ENCODE measurements at regions not wholly inside any gene's neighbourhood (a gene's known extent, or its start where the extent isn't known, plus 50 kb on each side); places are given as distances from the start of the nearest gene placed in this dataset.
A peak's percentile ranks its signal among the peaks of the same experiment; 100 is the strongest.

DNA sequence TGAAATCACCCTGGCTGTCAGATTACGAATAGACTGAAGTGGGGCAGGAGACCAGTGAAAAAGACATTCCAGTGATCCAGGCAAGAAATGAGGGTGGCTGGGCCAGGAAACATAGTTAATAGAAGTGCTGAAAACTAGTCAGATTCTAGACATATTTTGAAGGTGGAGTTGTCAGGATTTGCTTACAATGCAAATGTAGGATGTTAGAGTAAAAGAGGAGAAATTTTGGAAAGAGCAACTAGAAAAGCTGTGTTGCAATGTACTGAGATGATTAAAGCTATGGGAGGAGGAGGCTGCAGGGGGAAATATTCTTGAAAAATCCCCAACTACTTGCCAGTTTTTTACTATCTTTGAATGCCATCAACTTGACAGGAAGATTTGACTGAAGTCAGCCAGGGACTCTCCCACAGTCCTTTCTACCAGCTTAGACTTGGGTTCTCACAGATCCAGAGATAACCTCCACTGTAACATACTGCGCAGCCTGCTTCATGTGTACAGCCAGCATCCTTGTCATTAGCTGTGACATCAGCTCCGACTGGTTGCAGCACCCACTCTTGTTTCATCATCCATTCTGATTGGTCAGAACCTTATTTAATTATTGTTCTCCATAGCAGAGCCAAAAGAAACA is 109.7 kb downstream of the TSEN15 start:
- TF ChIP-seq, protein P1, sequence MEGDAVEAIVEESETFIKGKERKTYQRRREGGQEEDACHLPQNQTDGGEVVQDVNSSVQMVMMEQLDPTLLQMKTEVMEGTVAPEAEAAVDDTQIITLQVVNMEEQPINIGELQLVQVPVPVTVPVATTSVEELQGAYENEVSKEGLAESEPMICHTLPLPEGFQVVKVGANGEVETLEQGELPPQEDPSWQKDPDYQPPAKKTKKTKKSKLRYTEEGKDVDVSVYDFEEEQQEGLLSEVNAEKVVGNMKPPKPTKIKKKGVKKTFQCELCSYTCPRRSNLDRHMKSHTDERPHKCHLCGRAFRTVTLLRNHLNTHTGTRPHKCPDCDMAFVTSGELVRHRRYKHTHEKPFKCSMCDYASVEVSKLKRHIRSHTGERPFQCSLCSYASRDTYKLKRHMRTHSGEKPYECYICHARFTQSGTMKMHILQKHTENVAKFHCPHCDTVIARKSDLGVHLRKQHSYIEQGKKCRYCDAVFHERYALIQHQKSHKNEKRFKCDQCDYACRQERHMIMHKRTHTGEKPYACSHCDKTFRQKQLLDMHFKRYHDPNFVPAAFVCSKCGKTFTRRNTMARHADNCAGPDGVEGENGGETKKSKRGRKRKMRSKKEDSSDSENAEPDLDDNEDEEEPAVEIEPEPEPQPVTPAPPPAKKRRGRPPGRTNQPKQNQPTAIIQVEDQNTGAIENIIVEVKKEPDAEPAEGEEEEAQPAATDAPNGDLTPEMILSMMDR (IDR thresholded peaks at IDR 0.05; ENCODE audit: control extremely low read depth, extremely low read depth, low read depth, missing control alignments), result no peak
- POLR2A ChIA-PET, result no interaction called here
- CTCF ChIA-PET, result interaction anchor here (0.8 to 1.8 kb wide), 3 partner anchors 9 to 63 kb away, joined by 3 to 6 read pairs (median 4); no protein-coding TSS in a partner anchor
- no peak for DNase-seq (ENCODE audit: extremely low spot score)

DNA sequence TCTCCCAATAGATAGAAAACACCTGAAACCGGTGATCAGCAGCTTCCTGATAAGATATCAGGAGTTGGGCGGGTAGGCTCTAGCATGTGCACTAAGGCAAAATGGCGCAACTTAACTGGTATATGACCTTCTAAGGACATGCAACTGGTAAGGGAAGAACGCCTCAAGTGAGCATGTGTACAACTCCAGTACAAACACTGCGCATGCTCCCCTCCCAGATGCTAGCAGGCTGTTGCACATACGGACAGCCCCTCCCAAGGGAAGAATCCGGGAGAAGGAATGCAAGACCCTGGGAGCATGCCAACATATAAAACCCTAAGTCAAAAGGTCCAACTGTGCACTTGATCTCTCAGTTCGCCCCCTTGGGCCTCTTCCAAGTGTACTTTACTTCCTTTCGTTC is 110.8 kb downstream of the TSEN15 start:
- no peak for DNase-seq (ENCODE audit: extremely low spot score)
- TF ChIP-seq, protein P1 (IDR thresholded peaks at IDR 0.05; ENCODE audit: control extremely low read depth, extremely low read depth, low read depth, missing control alignments), result no peak
- ChIA-PET POLR2A (no interaction called here), CTCF (interaction anchor here (1.8 kb wide), 1 partner anchor 10 kb away, joined by 6 read pairs; no protein-coding TSS in a partner anchor)

DNA sequence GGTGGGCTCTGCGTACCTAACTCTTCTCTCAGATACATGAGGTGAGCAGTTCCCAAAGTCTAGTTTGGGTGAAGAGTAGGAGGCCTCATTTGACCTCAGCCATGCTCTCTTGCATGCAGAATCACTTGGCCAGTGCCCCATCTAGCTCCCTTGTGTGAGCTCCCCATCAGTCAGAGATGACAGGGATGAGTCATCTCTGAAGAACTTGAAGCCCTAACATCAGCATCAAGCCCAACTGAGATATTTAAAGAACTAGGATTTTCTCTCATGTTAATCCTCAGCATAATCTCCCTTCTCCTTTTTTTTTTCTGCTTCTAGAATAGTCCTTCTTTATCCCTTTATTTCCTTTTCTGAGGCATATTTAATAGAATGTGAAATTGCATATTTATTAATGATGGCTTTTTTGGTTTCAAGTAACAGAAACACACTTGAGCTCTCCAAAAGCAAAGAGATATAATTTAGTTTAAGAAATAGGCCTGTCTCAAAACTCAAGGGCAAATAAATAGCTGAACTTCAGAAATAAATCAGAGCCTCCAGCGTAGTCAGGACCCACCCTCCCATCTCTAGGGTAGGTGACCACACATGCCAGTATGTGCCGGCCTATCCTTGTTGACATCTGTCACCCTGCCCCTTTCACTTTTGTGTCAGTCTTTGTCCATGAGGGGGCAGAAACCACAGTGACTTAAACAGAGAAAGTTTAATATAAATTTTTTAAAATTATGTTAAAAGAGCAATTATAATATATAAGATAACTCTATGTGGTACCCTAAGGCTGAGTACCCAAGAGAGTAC is 112.3 kb downstream of the TSEN15 start:
- ChIA-PET POLR2A (interaction anchor here (0.9 kb wide), 1 partner anchor 1772 kb away, joined by 3 read pairs; no protein-coding TSS in a partner anchor), CTCF (interaction anchor here (1.0 to 1.5 kb wide), 7 partner anchors 13 to 131 kb away, joined by 3 to 5 read pairs (median 3); no protein-coding TSS in a partner anchor)
- peak; percentile 68 for DNase-seq (ENCODE audit: extremely low spot score)
- TF ChIP-seq, protein P1 (IDR thresholded peaks at IDR 0.05; ENCODE audit: control extremely low read depth, extremely low read depth, low read depth, missing control alignments), result no peak

DNA sequence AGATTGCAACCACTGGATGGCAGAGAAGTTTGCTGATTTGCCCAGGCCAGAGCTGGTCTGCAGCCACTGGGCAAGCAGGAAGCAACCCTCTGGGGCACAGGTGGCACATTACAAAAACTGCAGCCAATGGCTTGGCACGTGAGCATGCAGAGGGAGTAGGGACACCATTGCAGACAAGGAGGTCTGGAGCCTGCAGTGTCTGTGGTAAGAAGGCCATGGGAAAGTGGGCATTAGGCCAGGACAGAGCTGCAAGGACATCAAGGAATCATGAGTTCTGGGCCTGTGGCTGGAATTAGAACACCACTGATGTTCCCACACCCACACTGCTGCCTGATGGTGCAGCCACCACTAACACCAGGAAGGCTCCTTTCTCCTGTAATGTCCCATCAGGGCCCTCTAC is 113.0 kb downstream of the TSEN15 start:
- ChIA-PET CTCF (interaction anchor here (1.0 to 1.5 kb wide), 5 partner anchors 13 to 131 kb away, joined by 3 to 5 read pairs (median 3); no protein-coding TSS in a partner anchor), POLR2A (no interaction called here)
- no peak for DNase-seq (ENCODE audit: extremely low spot score)
- TF ChIP-seq, protein P1 (IDR thresholded peaks at IDR 0.05; ENCODE audit: control extremely low read depth, extremely low read depth, low read depth, missing control alignments), result no peak

DNA sequence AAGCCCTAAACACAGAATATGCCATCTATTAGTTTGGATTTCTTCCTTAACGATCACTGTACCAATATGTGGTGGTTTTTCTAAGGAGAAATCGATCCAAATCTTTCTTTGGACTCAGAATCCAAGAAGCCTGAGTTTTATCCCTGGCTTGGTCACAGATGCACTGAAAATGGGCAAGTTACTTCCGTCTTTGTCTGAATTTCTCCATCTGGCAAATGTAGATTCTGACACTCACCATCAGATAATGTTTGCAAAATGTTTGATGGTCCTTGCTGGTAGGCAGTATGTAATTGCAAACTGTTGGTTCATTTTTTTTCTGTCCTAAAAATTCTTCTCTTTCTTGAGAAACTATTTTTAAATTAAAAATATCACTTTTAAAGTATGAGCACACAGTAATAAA is 115.0 kb downstream of the TSEN15 start:
- no peak for DNase-seq (ENCODE audit: extremely low spot score)
- TF ChIP-seq, protein P1 (IDR thresholded peaks at IDR 0.05; ENCODE audit: control extremely low read depth, extremely low read depth, low read depth, missing control alignments), result no peak
- ChIA-PET POLR2A (no interaction called here), CTCF (interaction anchor here (0.7 to 1.4 kb wide), 2 partner anchors 18 to 115 kb away, joined by 3 read pairs; no protein-coding TSS in a partner anchor)

DNA sequence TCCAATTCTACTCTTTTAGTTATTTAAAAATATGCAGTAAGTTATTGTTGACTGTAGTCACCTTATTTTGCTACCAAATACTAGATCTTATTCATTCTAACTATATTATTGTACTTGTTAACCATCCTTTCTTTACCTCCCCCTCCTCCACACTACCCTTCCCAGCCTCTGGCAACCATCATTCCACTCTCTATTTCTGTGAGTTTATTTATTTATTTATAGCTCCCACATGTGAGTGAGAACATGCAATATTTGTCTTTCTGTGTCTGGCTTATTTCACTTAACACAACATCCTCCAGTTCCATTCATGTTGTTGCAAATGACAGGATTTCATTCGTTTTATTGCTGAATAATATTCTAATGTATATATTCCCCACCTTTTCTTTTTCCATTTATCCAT is 115.8 kb downstream of the TSEN15 start:
- no peak for DNase-seq (ENCODE audit: extremely low spot score)
- ChIA-PET CTCF (interaction anchor here (1.4 kb wide), 1 partner anchor 19 kb away, joined by 3 read pairs; no protein-coding TSS in a partner anchor), POLR2A (no interaction called here)
- TF ChIP-seq, protein P1 (IDR thresholded peaks at IDR 0.05; ENCODE audit: control extremely low read depth, extremely low read depth, low read depth, missing control alignments), result no peak
